Ramos (cell line): ENCODE measurements at regions not wholly inside any gene's neighbourhood (a gene's known extent, or its start where the extent isn't known, plus 50 kb on each side); places are given as distances from the start of the nearest gene placed in this dataset.
"Not testable (repeated sequence)": the region's sequence is repeated elsewhere in the genome, so short reads cannot be mapped to it uniquely, and the experiment has no call there.

Experiments used
- in situ Hi-C: fragments of 300-500 bp; cut with MboI; formaldehyde crosslinking; loops from one replicate; pipeline ENCODE4 v1.14.3; 2022; ENCODE audit warnings: low sequenced_read_pairs; ENCODE audit not compliant: unreplicated experiment

GRCh38 chr6:9192405-9192909 is 757.1 kb upstream of the SLC35B3 start:
- in situ Hi-C loops, result no loop called here

DNA sequence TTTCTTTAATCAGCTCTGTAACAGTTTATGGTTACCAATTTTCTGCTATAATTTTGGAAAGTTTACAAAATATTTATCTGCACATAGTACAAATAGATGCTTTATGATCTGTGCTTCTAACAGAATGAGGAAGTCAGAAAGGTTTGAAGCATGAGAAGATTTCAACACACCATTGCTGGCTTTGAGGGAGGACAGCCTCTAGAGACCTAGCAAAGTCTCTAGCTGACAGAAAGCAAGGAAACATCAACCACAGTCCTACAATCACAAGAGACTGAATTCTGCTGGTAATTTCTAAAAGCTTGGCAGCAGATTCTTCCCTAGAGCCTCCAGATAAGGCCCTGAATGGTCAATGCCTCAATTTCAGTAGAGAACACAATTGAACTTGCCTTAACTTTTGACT is 750.8 kb upstream of the SLC35B3 start:
- in situ Hi-C loops, result no loop called here

DNA sequence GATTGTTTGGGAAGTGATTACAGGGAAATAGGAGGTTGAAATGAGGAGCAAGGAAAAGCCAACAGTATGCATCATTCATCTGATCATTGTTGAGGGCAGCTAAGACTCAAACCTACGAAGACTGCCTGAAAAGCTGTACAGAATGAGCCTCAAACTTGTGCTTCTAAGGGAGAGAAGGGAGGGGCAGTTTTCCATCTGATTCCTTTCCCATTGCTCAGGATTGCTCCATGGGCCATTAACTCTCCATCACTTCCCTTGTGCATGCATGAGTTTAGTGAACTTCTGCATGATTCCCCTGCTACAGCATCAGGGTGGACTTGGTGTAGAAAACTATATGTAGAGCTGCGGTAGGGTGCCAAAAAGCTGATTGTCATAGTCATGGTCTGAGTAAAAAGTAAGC is 742.7 kb upstream of the SLC35B3 start:
- in situ Hi-C loops, result no loop called here

DNA sequence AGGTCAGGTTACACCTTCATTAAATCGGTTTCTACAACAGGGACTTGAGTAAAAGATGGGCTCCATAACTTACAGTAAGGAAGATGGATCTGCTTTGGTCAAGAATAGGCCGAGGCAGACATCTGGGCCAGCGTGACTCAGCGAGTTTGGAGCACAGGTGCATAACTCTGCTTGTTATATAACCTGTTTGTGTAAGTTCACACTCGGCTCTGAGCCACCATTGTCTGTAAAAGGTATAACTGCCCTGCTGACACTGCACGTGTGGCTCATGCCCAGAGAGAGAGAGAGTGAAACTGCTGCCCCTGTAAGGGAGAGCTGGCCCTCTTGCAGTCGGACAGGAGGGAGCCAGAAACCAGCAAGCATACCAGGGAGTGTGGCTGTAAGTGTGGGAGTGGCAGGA is 737.9 kb upstream of the SLC35B3 start:
- in situ Hi-C loops, result no loop called here

GRCh38 chr6:9172096-9172495 is 736.8 kb upstream of the SLC35B3 start:
- in situ Hi-C loops, result no loop called here

DNA sequence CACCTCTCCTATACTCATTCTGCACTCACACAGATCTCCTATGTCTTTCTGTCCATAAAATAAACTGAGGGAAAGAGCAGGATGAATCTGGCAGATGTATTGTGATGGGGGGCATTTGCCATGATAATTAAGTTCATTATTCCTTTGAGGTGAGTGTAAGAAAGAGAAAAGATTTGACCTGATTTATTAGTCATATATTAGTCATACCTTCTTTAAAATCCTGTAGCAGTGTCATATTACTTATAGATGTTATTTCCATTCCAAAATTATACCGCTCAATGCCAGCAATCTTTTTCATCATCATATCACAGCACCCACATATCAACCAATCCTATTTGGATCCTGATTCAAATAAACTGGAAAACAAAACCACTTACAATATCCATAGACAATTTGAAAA is 733.3 kb upstream of the SLC35B3 start:
- in situ Hi-C loops, result no loop called here

GRCh38 chr6:9161731-9162130 is 726.4 kb upstream of the SLC35B3 start:
- in situ Hi-C loops, result no loop called here

- in situ Hi-C loops, result no loop called here
These were observed 723.7 kb upstream of the SLC35B3 start for GRCh38 chr6:9159051-9159450.

DNA sequence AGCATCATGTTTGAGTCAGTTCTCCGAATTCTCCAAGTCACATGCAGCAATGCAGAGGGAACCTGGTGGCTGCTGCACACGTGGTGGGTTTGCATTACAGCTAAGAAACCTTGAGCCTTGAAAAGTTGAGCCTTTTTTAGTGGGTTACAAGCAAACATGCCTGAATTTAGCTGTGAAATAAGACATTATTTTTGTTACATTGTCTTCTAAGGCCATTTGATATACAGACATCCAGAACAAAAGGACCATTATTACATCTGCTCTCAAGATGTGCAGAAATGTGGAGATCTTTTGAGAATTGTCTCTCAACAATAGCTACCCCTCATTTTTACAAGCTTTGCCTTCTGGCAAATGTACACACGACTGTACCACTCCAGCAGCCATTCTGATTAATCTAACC is 720.5 kb upstream of the SLC35B3 start:
- in situ Hi-C loops, result no loop called here

DNA sequence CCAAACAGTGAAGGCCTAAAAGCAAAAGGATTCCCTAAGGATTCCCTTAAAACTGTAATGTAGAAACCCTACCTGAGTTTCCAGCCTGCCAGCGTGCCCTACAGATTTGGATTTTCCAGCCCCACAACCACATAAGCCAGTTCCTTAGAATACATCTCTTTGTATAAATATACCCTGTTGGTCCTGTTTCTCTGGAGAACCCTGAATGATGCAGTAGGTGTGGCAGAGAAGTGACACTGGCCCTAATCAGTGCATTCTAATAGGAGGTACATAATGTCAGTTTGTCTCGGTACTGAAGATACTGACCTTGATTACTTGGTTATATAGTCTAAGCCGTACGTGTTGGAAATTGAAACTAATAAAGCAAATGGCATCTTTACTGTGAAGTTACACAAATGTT is 707.8 kb upstream of the SLC35B3 start:
- in situ Hi-C loops, result no loop called here

GRCh38 chr6:9140951-9141460 is 705.7 kb upstream of the SLC35B3 start:
- in situ Hi-C loops, result no loop called here

GRCh38 chr6:9140172-9140571 is 704.8 kb upstream of the SLC35B3 start:
- in situ Hi-C loops, result no loop called here

- in situ Hi-C loops, result no loop called here
These were observed 704.4 kb upstream of the SLC35B3 start for GRCh38 chr6:9139746-9140145.

DNA sequence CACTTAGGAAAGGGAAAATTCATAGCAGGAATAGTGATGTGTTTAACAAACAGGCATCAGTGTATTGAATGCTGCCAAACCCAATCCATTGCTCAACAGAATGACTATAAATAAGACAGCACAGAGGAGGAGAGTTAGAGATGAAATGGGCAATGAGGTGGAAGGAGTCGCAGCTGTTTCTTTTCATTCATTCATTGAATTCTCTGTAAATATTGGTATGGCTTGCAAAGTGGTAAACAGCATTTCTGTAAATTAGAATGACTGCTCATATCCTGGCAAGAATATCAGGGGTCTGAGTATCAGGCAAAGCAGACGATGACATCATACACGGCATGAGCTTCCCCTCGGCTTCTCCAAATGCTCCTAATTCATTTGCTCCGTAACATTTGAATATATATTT is 703.6 kb upstream of the SLC35B3 start:
- in situ Hi-C loops, result no loop called here

- in situ Hi-C loops, result no loop called here
These were observed 700.9 kb upstream of the SLC35B3 start for GRCh38 chr6:9136141-9136822.

GRCh38 chr6:9131616-9132015 is 696.3 kb upstream of the SLC35B3 start:
- in situ Hi-C loops, result no loop called here

- in situ Hi-C loops, result no loop called here
These were observed 695.9 kb upstream of the SLC35B3 start for GRCh38 chr6:9131201-9131600.

GRCh38 chr6:9128970-9129369 is 693.6 kb upstream of the SLC35B3 start:
- in situ Hi-C loops, result no loop called here

DNA sequence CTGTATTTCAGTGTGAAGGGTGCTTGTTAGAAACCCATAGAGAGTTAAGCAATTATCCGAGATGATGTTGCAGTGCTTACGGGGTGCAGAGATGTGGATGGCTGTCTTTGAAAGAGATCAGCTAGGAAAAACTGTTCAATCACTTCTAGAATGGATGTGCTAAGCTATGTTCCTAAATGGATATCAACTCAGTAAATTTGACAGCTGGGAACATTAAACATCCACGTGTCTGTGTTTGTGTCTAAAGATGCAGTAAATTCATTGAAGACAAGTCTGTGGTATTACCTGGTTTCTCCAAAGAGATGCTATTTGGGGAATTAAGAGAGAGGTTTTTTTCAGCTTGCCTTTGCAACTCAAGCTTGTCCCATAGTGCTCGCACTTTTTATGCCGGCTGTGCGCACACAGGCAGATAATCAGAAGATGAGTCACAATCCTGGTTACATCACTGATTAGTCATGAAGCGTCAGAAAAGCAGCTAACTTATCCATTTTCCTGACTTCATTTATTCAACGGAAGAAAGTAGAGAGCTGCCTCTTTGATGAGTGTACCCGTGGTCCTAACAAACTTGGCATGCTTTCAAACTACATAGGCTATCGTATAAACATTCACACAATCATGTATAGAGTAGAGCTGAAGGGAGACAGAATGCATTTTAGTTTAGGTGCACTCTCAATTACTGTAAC is 691.7 kb upstream of the SLC35B3 start:
- in situ Hi-C loops, result no loop called here

- in situ Hi-C loops, result not testable (repeated sequence)
These were observed 690.7 kb upstream of the SLC35B3 start for GRCh38 chr6:9126034-9126433.

- in situ Hi-C loops, result no loop called here
These were observed 686.2 kb upstream of the SLC35B3 start for GRCh38 chr6:9121549-9121948.

DNA sequence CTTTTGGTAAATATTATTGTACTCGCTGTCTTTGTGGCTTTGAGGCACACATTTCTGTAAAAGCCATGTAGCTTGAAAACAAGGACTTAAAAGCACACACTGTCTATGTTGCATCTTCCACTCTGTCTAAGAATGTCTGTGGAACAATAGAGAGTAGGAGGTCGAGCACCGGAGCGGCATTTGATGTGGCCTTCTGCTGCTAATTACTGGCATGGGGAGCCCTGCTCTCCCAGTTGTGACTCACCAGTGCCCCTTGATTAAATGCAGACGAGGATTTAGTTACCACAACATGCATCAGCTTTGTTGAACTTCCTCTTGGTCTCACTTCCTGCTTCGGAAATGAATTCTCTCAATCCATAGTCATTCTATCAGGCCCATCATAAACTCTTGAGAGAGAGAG is 680.7 kb upstream of the SLC35B3 start:
- in situ Hi-C loops, result no loop called here
